ENCODE measurements at regions not wholly inside any gene's neighbourhood (a gene's known extent, or its start where the extent isn't known, plus 50 kb on each side); places are given as distances from the start of the nearest gene placed in this dataset.

GRCh38 chr2:10240161-10240681, 62.5 kb upstream of the HPCAL1 start:
- Histone ChIP-seq H3K4me3 (replicated peaks in 1 of 3; ENCODE audit: low read depth in 2 of 3, low read length in 3 of 3) (no peak overlapping the region), H2AFZ (ENCODE audit: insufficient read depth, low read depth, low read length, poor library complexity, severe bottlenecking) (no peak overlapping the region), H3K36me3 (replicated peaks in 1 of 2; ENCODE audit: control insufficient read depth in 1 of 2, insufficient read depth in 2 of 2, low read length in 2 of 2) (no peaks in the 10 kb centered on the region), H3K4me2 (replicated peaks; ENCODE audit: extremely low read depth, low read length, poor library complexity, severe bottlenecking) (no peak overlapping the region), H3K27me3 (ENCODE audit: control insufficient read depth in 2 of 2, insufficient read depth in 2 of 2, low read length in 2 of 2) (peaks cover 0 to 3% of the 10 kb centered on the region in 2 donors), H3K27ac (ENCODE audit: low read depth in 1 of 2, low read length in 2 of 2) (no peak overlapping the region), H3K4me1 (ENCODE audit: control insufficient read depth in 1 of 2, insufficient read depth in 2 of 2, low read length in 2 of 2) (peaks cover 6 to 14% of the 10 kb centered on the region in 2 donors), H3K9ac (ENCODE audit: insufficient read depth, low read length, poor library complexity, severe bottlenecking) (no peak overlapping the region), H3K9me3 (replicated peaks in 1 of 2; ENCODE audit: control insufficient read depth in 1 of 2, insufficient read depth in 1 of 2, low read length in 2 of 2) (no peaks in the 10 kb centered on the region), H4K20me1 (ENCODE audit: insufficient read depth, low read length) (no peaks in the 10 kb centered on the region), H3K79me2 (ENCODE audit: insufficient read depth, low read length) (no peaks in the 10 kb centered on the region)
- Mint-ChIP-seq H3K36me3 (peaks cover 0 to 3% of the 10 kb centered on the region in 2 donors), H3K4me1 (peaks cover 9% of the 10 kb centered on the region), H3K9me3 (peaks cover 0 to 2% (median 0%) of the 10 kb centered on the region in 7 donors), H3K4me3 (no peak overlapping the region), H3K27ac (no peak overlapping the region), H3K27me3 (ENCODE audit: low read depth in 3 of 3) (peaks cover 10 to 19% (median 11%) of the 10 kb centered on the region in 3 donors)
- intact Hi-C loops (cut with micrococcal nuclease) = no loop called here
- no peak for DNase-seq
- 92% methylated on average over 9 of the region's 18 CpGs for WGBS (ENCODE audit: insufficient coverage)
- TF ChIP-seq, protein P1, sequence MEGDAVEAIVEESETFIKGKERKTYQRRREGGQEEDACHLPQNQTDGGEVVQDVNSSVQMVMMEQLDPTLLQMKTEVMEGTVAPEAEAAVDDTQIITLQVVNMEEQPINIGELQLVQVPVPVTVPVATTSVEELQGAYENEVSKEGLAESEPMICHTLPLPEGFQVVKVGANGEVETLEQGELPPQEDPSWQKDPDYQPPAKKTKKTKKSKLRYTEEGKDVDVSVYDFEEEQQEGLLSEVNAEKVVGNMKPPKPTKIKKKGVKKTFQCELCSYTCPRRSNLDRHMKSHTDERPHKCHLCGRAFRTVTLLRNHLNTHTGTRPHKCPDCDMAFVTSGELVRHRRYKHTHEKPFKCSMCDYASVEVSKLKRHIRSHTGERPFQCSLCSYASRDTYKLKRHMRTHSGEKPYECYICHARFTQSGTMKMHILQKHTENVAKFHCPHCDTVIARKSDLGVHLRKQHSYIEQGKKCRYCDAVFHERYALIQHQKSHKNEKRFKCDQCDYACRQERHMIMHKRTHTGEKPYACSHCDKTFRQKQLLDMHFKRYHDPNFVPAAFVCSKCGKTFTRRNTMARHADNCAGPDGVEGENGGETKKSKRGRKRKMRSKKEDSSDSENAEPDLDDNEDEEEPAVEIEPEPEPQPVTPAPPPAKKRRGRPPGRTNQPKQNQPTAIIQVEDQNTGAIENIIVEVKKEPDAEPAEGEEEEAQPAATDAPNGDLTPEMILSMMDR (IDR thresholded peaks at IDR 0.05) = no peak

DNA sequence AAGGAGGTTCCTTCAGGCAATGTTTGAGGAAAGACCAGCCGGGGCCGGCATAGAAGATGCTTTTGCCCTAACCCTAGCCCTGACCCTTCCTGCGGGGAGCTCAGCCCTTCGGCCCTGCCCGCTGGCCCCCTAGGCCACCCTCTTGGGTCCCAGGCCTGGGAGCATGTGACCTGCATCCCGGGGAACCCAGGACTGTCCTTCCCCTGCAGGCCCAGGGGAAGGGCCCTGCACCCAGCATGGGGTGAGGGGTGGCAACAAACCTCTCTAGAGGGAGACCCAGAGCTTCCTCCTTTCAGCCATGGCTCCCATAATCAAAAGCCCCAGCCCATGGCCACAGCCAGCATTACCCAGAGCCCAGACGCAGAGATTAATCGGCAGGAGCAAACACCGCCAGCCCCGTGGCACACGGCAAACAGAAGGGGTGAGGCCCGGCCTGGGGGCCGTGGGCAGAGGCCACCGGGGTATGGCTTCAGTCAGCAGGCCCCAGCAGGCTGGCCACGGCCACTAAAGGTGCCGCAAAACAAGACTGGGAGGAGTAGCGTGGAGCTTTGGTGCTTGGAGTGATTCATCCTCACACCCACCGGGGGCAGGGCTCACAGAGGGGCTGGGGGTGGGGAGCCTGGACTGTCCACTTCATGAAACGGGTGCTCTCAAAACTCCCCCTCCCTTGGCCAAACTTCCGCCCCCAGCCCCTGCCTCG, 61.6 kb upstream of the HPCAL1 start:
- no peak for DNase-seq
- H3K4me2 ChIP-seq (replicated peaks; ENCODE audit: extremely low read depth, low read length, poor library complexity, severe bottlenecking) = no peak overlapping the region
- peaks cover 0 to 2% (median 0%) of the 10 kb centered on the region in 7 donors for H3K9me3 Mint-ChIP-seq
- H3K9ac ChIP-seq (ENCODE audit: insufficient read depth, low read length, poor library complexity, severe bottlenecking) = no peak overlapping the region
- peaks cover 0 to 8% of the 10 kb centered on the region in 2 donors for H3K27me3 ChIP-seq (ENCODE audit: control insufficient read depth in 2 of 2, insufficient read depth in 2 of 2, low read length in 2 of 2)
- WGBS (ENCODE audit: insufficient coverage) = 85% methylated on average over 13 of the region's 21 CpGs
- peaks cover 9% of the 10 kb centered on the region for H3K4me1 Mint-ChIP-seq
- H3K9me3 ChIP-seq (replicated peaks in 1 of 2; ENCODE audit: control insufficient read depth in 1 of 2, insufficient read depth in 1 of 2, low read length in 2 of 2) = no peaks in the 10 kb centered on the region
- no peaks in the 10 kb centered on the region for H4K20me1 ChIP-seq (ENCODE audit: insufficient read depth, low read length)
- H3K27ac ChIP-seq (ENCODE audit: low read depth in 1 of 2, low read length in 2 of 2) = peak overlapping the region in 1 of 2 donors; percentile 54
- peak overlapping the region in 6 of 7 donors; percentile 72 to 93 (median 80) for H3K27ac Mint-ChIP-seq
- H3K4me3 ChIP-seq (replicated peaks in 1 of 3; ENCODE audit: low read depth in 2 of 3, low read length in 3 of 3) = no peak overlapping the region
- H2AFZ ChIP-seq (ENCODE audit: insufficient read depth, low read depth, low read length, poor library complexity, severe bottlenecking) = peak overlapping the region; percentile 54
- peak overlapping the region in 1 of 2 donors; percentile 51 for H3K4me3 Mint-ChIP-seq
- H3K4me1 ChIP-seq (ENCODE audit: control insufficient read depth in 1 of 2, insufficient read depth in 2 of 2, low read length in 2 of 2) = peaks cover 6 to 14% of the 10 kb centered on the region in 2 donors
- H3K36me3 ChIP-seq (replicated peaks in 1 of 2; ENCODE audit: control insufficient read depth in 1 of 2, insufficient read depth in 2 of 2, low read length in 2 of 2) = no peaks in the 10 kb centered on the region
- peaks cover 6 to 16% (median 9%) of the 10 kb centered on the region in 3 donors for H3K27me3 Mint-ChIP-seq (ENCODE audit: low read depth in 3 of 3)
- intact Hi-C loops (cut with micrococcal nuclease) = no loop called here
- TF ChIP-seq, protein P1 (IDR thresholded peaks at IDR 0.05) = no peak
- H3K36me3 Mint-ChIP-seq = peaks cover 0 to 3% of the 10 kb centered on the region in 2 donors
- no peaks in the 10 kb centered on the region for H3K79me2 ChIP-seq (ENCODE audit: insufficient read depth, low read length)

All from CD14-positive monocyte (primary cell).